ENCODE measurements at regions not wholly inside any gene's neighbourhood (a gene's known extent, or its start where the extent isn't known, plus 50 kb on each side); places are given as distances from the start of the nearest gene placed in this dataset.
A peak's percentile ranks its signal among the peaks of the same experiment; 100 is the strongest.

DNA sequence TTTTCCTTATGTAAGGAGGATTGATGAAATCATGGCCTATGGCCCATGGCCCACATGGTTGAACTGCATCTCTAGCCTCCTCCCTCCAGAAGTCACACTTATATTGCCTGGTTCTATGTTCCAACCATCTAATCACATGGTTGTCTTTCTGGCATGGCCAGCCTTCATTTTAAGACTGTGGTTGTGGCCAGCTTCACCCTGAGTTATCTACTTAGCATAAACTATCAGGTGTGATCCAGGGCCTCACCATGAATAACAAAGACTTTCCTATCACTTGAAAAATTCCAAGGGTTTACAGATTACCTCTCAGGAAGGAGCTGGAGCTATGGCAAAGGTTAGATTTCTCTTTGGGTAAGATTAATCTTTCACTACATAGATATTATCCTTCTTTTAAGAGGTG lies 222.8 kb downstream of the SNCA start:
- Histone ChIP-seq H3K27ac (ENCODE audit: extremely low read depth, low read depth, low read length) (no peak overlapping the region), H3K27me3 (ENCODE audit: control insufficient read depth in 2 of 2, insufficient read depth in 2 of 2, low read length in 2 of 2) (no peaks in the 10 kb centered on the region), H2AFZ (ENCODE audit: low read depth, low read length) (no peak overlapping the region), H3K9me3 (replicated peaks; ENCODE audit: control insufficient read depth, insufficient read depth, low read depth, low read length) (no peaks in the 10 kb centered on the region), H3K79me2 (ENCODE audit: control insufficient read depth, insufficient read depth, low read length) (no peaks in the 10 kb centered on the region), H3K9ac (ENCODE audit: insufficient read depth in 1 of 2, low read depth in 2 of 2, low read length in 2 of 2) (no peak overlapping the region), H3K4me2 (ENCODE audit: insufficient read depth, low read length) (no peak overlapping the region), H3K4me3 (no peak overlapping the region), H4K20me1 (replicated peaks; ENCODE audit: control insufficient read depth, insufficient read depth, low read length) (no peaks in the 10 kb centered on the region), H3K36me3 (ENCODE audit: control insufficient read depth, insufficient read depth, low read length) (no peaks in the 10 kb centered on the region), H3K4me1 (replicated peaks in 1 of 2; ENCODE audit: control insufficient read depth in 2 of 2, insufficient read depth in 2 of 2, low read length in 2 of 2) (no peaks in the 10 kb centered on the region), H3K9me1 (ENCODE audit: control insufficient read depth, insufficient read depth, low read length) (no peaks in the 10 kb centered on the region)
- FAIRE-seq: no peak
- TF ChIP-seq TFAM (CRISPR knock-in tag; conservative IDR thresholded peaks at IDR 0.05) (no peak), E2F1 (CRISPR knock-in tag; IDR thresholded peaks at IDR 0.05) (no peak), SUPT5H (IDR thresholded peaks at IDR 0.05) (no peak)
- TF ChIP-seq, protein P1, sequence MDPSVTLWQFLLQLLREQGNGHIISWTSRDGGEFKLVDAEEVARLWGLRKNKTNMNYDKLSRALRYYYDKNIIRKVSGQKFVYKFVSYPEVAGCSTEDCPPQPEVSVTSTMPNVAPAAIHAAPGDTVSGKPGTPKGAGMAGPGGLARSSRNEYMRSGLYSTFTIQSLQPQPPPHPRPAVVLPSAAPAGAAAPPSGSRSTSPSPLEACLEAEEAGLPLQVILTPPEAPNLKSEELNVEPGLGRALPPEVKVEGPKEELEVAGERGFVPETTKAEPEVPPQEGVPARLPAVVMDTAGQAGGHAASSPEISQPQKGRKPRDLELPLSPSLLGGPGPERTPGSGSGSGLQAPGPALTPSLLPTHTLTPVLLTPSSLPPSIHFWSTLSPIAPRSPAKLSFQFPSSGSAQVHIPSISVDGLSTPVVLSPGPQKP (CRISPR knock-in tag; IDR thresholded peaks at IDR 0.05): no peak
- DNase-seq (ENCODE audit: extremely low read depth in 1 of 4, low spot score in 3 of 4): no peak
- POLR2A ChIA-PET: no interaction called here
- in situ Hi-C loops (cut with MboI): no loop called here
- intact Hi-C loops (cut with micrococcal nuclease): no loop called here
- BruUV-seq (replicated peaks): no TSS peak
- no peak for ATAC-seq
- CTCF ChIA-PET (ENCODE audit: low intra/inter-chr PET ratio): no interaction called here

DNA sequence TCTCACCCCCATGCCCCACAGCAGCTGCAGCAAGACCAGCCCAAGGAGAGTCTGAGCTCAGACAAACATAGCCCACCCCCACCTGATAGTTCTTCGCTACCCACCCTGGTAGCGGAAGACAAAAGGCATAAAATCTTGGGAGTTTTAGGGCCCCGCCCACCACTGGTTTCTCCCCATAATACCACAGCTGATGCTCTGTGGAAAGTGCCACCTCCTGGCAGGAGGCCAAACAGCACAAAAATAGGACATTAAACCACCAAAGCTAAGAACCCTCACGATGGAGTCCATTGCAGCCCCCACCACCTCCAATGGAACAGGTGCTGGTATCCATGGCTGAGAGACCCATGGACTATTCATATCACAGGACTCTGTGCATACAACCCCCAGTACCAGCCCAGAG lies 226.7 kb downstream of the SNCA start:
- no peak overlapping the region for H3K27ac ChIP-seq (ENCODE audit: extremely low read depth, low read depth, low read length)
- H2AFZ ChIP-seq (ENCODE audit: low read depth, low read length): no peak overlapping the region
- H3K4me2 ChIP-seq (ENCODE audit: insufficient read depth, low read length): no peak overlapping the region
- intact Hi-C loops (cut with micrococcal nuclease): no loop called here
- no peaks in the 10 kb centered on the region for H3K27me3 ChIP-seq (ENCODE audit: control insufficient read depth in 2 of 2, insufficient read depth in 2 of 2, low read length in 2 of 2)
- POLR2A ChIA-PET: interaction anchor here (0.6 kb wide), 1 partner anchor 293 kb away, joined by 3 read pairs; no protein-coding TSS in a partner anchor
- no peak for DNase-seq (ENCODE audit: extremely low read depth in 1 of 4, low spot score in 3 of 4)
- WGBS (ENCODE audit: insufficient coverage, low coverage, missing lambda C conversion rate): 0% methylated on average over 4 of the region's 4 CpGs
- H3K9ac ChIP-seq (ENCODE audit: insufficient read depth in 1 of 2, low read depth in 2 of 2, low read length in 2 of 2): no peak overlapping the region
- no peaks in the 10 kb centered on the region for H4K20me1 ChIP-seq (replicated peaks; ENCODE audit: control insufficient read depth, insufficient read depth, low read length)
- FAIRE-seq: no peak
- in situ Hi-C loops (cut with MboI): no loop called here
- no peaks in the 10 kb centered on the region for H3K36me3 ChIP-seq (ENCODE audit: control insufficient read depth, insufficient read depth, low read length)
- ATAC-seq: no peak
- CTCF ChIA-PET (ENCODE audit: low intra/inter-chr PET ratio): no interaction called here
- no peak overlapping the region for H3K4me3 ChIP-seq
- no TSS peak for BruUV-seq (replicated peaks)
- no peaks in the 10 kb centered on the region for H3K9me3 ChIP-seq (replicated peaks; ENCODE audit: control insufficient read depth, insufficient read depth, low read depth, low read length)
- no peaks in the 10 kb centered on the region for H3K4me1 ChIP-seq (replicated peaks in 1 of 2; ENCODE audit: control insufficient read depth in 2 of 2, insufficient read depth in 2 of 2, low read length in 2 of 2)
- H3K79me2 ChIP-seq (ENCODE audit: control insufficient read depth, insufficient read depth, low read length): no peaks in the 10 kb centered on the region
- H3K9me1 ChIP-seq (ENCODE audit: control insufficient read depth, insufficient read depth, low read length): no peaks in the 10 kb centered on the region
- TF ChIP-seq, protein P2, sequence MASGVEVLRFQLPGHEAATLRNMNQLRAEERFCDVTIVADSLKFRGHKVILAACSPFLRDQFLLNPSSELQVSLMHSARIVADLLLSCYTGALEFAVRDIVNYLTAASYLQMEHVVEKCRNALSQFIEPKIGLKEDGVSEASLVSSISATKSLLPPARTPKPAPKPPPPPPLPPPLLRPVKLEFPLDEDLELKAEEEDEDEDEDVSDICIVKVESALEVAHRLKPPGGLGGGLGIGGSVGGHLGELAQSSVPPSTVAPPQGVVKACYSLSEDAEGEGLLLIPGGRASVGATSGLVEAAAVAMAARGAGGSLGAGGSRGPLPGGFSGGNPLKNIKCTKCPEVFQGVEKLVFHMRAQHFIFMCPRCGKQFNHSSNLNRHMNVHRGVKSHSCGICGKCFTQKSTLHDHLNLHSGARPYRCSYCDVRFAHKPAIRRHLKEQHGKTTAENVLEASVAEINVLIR (CRISPR knock-in tag; IDR thresholded peaks at IDR 0.05): no peak
- TF ChIP-seq KLF13 (tag; IDR thresholded peaks at IDR 0.05; ENCODE audit: borderline replicate concordance, low read depth) (no peak), NFIC (IDR thresholded peaks at IDR 0.05) (peak; percentile 18; the same call in 1 of the 2 replicates), STAT6 (CRISPR knock-in tag; IDR thresholded peaks at IDR 0.05) (no peak), ZNF143 (CRISPR knock-in tag; IDR thresholded peaks at IDR 0.05) (no peak)
